HepG2 (cell line): ENCODE measurements at regions not wholly inside any gene's neighbourhood (a gene's known extent, or its start where the extent isn't known, plus 50 kb on each side); places are given as distances from the start of the nearest gene placed in this dataset.
"Not testable (repeated sequence)": the region's sequence is repeated elsewhere in the genome, so short reads cannot be mapped to it uniquely, and the experiment has no call there.

Experiments
- ATAC-seq: fragments of 200-7000 bp; cut with Tn5 transposase; 3 replicates; pipeline ENCODE4 v1.9.1; 2020; ENCODE audit warnings: mild to moderate bottlenecking, moderate library complexity
- BruUV-seq: library from RNA; stranded (reverse); fragments of 400-500 nt; replicated peaks from 2 replicates; lab custom pipeline; 2021; lab: Mats Ljungman, UMichigan
- CTCF ChIA-PET: fragments of 300-600 bp; formaldehyde crosslinking; extraction: SDS; loops from one replicate; lab custom pipeline; 2021; ENCODE audit warnings: low total read pairs, inconsistent platforms, low intra/inter-chr PET ratio; lab: Yijun Ruan, JAX
- POLR2A ChIA-PET: fragments of 350-600 bp; sonication (Branson Sonifier 250); formaldehyde crosslinking; loops from one replicate; lab custom pipeline; 2020; ENCODE audit warnings: antibody characterized with exemption, inconsistent platforms; lab: Yijun Ruan, JAX
- DNase-seq: peaks from one replicate; pipeline ENCODE4 v3.0.0-alpha.2; 2015; ENCODE audit warnings: low spot score
- FAIRE-seq: peaks from 3 replicates; lab custom pipeline; 2011; peaks lifted over from hg19 to GRCh38; lab: Jason Lieb, UNC
- H2AFZ ChIP-seq: one replicate; pipeline ENCODE4 v1.6.1; 2011; ENCODE audit warnings: low read length, inconsistent platforms
- H3K27ac ChIP-seq: fragments of 300-600 bp; 3 replicates; pipeline ENCODE4 v1.8.0; 2011; ENCODE audit warnings: mixed run types, mild to moderate bottlenecking, mixed read lengths, low read length, inconsistent platforms; ENCODE audit not compliant: insufficient read depth; ENCODE audit errors: extremely low read length
- H3K27me3 ChIP-seq, 2 experiments: fragments of 200-600 bp in 1 of 2; 2 replicates in 1 of 2; 3 replicates in 1 of 2; pipeline versions ENCODE4 v1.6.0 to v1.8.0; 2011; ENCODE audit warnings: low read length in 2 of 2, mild to moderate bottlenecking in 2 of 2, moderate library complexity in 2 of 2, inconsistent platforms in 1 of 2; ENCODE audit not compliant: insufficient read depth in 2 of 2, control insufficient read depth in 1 of 2
- H3K36me3 ChIP-seq, 2 experiments: fragments of 200-600 bp in 1 of 2; replicated peaks in 1 of 2; 2 replicates in 1 of 2; 3 replicates in 1 of 2; pipeline versions ENCODE4 v1.5.1 to v1.8.0; 2011; ENCODE audit warnings: low read length in 2 of 2, inconsistent platforms in 1 of 2; ENCODE audit not compliant: insufficient read depth in 2 of 2, control insufficient read depth in 1 of 2
- H3K4me1 ChIP-seq: 2 replicates; pipeline ENCODE4 v1.5.1; 2012; ENCODE audit warnings: low read length, inconsistent platforms; ENCODE audit not compliant: insufficient read depth
- H3K4me2 ChIP-seq: 2 replicates; pipeline ENCODE4 v1.6.0; 2011; ENCODE audit warnings: low read depth, low read length, inconsistent platforms
- H3K4me3 ChIP-seq, 3 experiments: fragments of 200-600 bp in 1 of 3; sonication (generic), shearing (Covaris generic) in 1 of 3; replicated peaks in 1 of 3; 2 replicates each; pipeline ENCODE4 v1.5.1; 2011 to 2016; ENCODE audit warnings: low read length in 3 of 3, inconsistent platforms in 2 of 3, low read depth in 2 of 3, mild to moderate bottlenecking in 2 of 3, control low read depth in 1 of 3, mixed read lengths in 1 of 3; ENCODE audit not compliant: insufficient read depth in 1 of 3
- H3K79me2 ChIP-seq: one replicate; pipeline ENCODE4 v1.6.1; 2011; ENCODE audit warnings: low read length, inconsistent platforms; ENCODE audit not compliant: insufficient read depth
- H3K9ac ChIP-seq: 2 replicates; pipeline ENCODE4 v1.6.0; 2011; ENCODE audit warnings: mild to moderate bottlenecking, low read depth, low read length, inconsistent platforms; ENCODE audit not compliant: insufficient read depth
- H3K9me3 ChIP-seq: 2 replicates; pipeline ENCODE4 v1.5.1; 2012; ENCODE audit warnings: mild to moderate bottlenecking, low read length
- H4K20me1 ChIP-seq: 2 replicates; pipeline ENCODE4 v1.6.0; 2011; ENCODE audit warnings: inconsistent platforms, mild to moderate bottlenecking, low read length, moderate library complexity; ENCODE audit not compliant: insufficient read depth
- HMG20B ChIP-seq: conservative IDR thresholded peaks from 2 replicates; pipeline ENCODE4 v1.6.1; 2016; ENCODE audit warnings: missing genetic modification reagents, missing compliant biosample characterization
- ISL2 ChIP-seq: sonication (generic); formaldehyde crosslinking; IDR thresholded peaks from 2 replicates; pipeline ENCODE4 v1.5.0; 2020; ENCODE audit warnings: missing genetic modification reagents
- SALL2 ChIP-seq: sonication (generic); formaldehyde crosslinking; IDR thresholded peaks from 2 replicates; pipeline ENCODE4 v1.8.1; 2023; ENCODE audit warnings: mild to moderate bottlenecking, missing genetic modification reagents, inconsistent platforms
- ZFY ChIP-seq: sonication (generic); formaldehyde crosslinking; IDR thresholded peaks from 2 replicates; pipeline ENCODE4 v1.4.0; 2020; ENCODE audit warnings: missing genetic modification reagents
- ZNF331 ChIP-seq: sonication (generic); formaldehyde crosslinking; IDR thresholded peaks from 2 replicates; pipeline ENCODE4 v1.4.0; 2020; ENCODE audit warnings: missing genetic modification reagents
- ZNF724P ChIP-seq: sonication (generic); formaldehyde crosslinking; IDR thresholded peaks from 2 replicates; pipeline ENCODE4 v1.8.0; 2022; ENCODE audit warnings: missing genetic modification reagents, borderline replicate concordance
- WGBS: methylation state at CpG from one replicate; pipeline ENCODE4 v1.1.6; 2017; ENCODE audit warnings: low lambda C conversion rate; 5-methylcytosine and 5-hydroxymethylcytosine counted together
- in situ Hi-C: cut with HindIII; loops from 2 replicates; pipeline ENCODE4 v1.10.0; 2017; ENCODE audit warnings: low pct_unique_long_range_greater_than_20kb; ENCODE audit not compliant: extremely low pct_ligation_motif_present
- intact Hi-C: fragments of 100-400 bp; cut with micrococcal nuclease; formaldehyde crosslinking; loops from one replicate; pipeline ENCODE4 v1.10.0; 2022; ENCODE audit not compliant: unreplicated experiment
- TF ChIP-seq, protein P1 (sequence below): sonication (generic); formaldehyde crosslinking; IDR thresholded peaks from 2 replicates; pipeline ENCODE4 v1.5.0; 2020; ENCODE audit warnings: mild to moderate bottlenecking, missing genetic modification reagents

GRCh38 chr18:35854095-35854494, 118.4 kb upstream of the RMP24 start:
- FAIRE-seq, result no peak
- Histone ChIP-seq H2AFZ (no peak overlapping the region), H3K4me2 (no peak overlapping the region), H3K79me2 (no peaks in the 10 kb centered on the region), H3K9ac (no peak overlapping the region), H3K27me3 (peaks cover 0 to 14% of the 10 kb centered on the region in 2 experiments; a peak in 2 of 5 replicates), H3K27ac (no peak overlapping the region), H4K20me1 (no peaks in the 10 kb centered on the region), H3K4me3 (no peak overlapping the region), H3K36me3 (no peaks in the 10 kb centered on the region), H3K4me1 (no peaks in the 10 kb centered on the region), H3K9me3 (no peaks in the 10 kb centered on the region)
- DNase-seq, result no peak
- BruUV-seq, result no TSS peak
- intact Hi-C loops (no loop called here), in situ Hi-C loops (no loop called here)
- ATAC-seq, result no peak
- 19% methylated on average over 5 of the region's 5 CpGs for WGBS
- TF ChIP-seq ISL2 (CRISPR knock-in tag), result no peak
- POLR2A ChIA-PET, result no interaction called here
- CTCF ChIA-PET, result no interaction called here

DNA sequence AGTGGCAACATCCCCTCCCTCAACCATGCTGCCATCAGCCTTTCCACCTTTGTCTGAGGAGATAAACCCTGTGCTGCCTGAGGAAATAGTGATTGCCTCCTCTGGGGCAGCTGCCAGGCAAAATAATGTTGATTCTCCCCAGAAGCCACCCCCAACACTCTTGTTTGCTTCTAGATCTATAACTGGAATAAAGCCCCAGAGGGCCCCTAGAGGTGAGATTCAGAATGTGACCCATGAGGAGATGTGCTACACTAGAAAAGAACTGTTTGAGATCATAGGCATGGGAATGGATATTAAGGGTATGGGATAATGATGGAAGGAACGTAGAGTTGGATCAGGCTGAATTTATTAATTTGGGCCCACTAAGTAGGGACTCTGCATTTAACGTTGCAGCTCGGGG, 116.3 kb upstream of the RMP24 start:
- no peak overlapping the region for H3K9ac ChIP-seq
- intact Hi-C loops, result no loop called here
- ChIA-PET POLR2A (no interaction called here), CTCF (no interaction called here)
- BruUV-seq, result no TSS peak
- H3K4me2 ChIP-seq, result no peak overlapping the region
- no peaks in the 10 kb centered on the region for H4K20me1 ChIP-seq
- H3K4me1 ChIP-seq, result no peaks in the 10 kb centered on the region
- H3K9me3 ChIP-seq, result no peaks in the 10 kb centered on the region
- FAIRE-seq (no peak), ATAC-seq (no peak), DNase-seq (no peak)
- H2AFZ ChIP-seq, result no peak overlapping the region
- TF ChIP-seq, protein P1, sequence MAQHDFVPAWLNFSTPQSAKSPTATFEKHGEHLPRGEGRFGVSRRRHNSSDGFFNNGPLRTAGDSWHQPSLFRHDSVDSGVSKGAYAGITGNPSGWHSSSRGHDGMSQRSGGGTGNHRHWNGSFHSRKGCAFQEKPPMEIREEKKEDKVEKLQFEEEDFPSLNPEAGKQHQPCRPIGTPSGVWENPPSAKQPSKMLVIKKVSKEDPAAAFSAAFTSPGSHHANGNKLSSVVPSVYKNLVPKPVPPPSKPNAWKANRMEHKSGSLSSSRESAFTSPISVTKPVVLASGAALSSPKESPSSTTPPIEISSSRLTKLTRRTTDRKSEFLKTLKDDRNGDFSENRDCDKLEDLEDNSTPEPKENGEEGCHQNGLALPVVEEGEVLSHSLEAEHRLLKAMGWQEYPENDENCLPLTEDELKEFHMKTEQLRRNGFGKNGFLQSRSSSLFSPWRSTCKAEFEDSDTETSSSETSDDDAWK (CRISPR knock-in tag), result no peak
- TF ChIP-seq ZNF724P (CRISPR knock-in tag) (no peak), SALL2 (CRISPR knock-in tag) (no peak), HMG20B (CRISPR knock-in tag) (no peak), ZFY (no peak), ZNF331 (no peak)
- H3K36me3 ChIP-seq, result no peaks in the 10 kb centered on the region
- H3K27me3 ChIP-seq, result peaks cover 0 to 11% of the 10 kb centered on the region in 2 experiments; a peak in 2 of 5 replicates
- in situ Hi-C loops, result no loop called here
- H3K27ac ChIP-seq, result no peak overlapping the region
- no peaks in the 10 kb centered on the region for H3K79me2 ChIP-seq
- WGBS, result 7% methylated on average over 3 of the region's 3 CpGs
- no peak overlapping the region for H3K4me3 ChIP-seq

DNA sequence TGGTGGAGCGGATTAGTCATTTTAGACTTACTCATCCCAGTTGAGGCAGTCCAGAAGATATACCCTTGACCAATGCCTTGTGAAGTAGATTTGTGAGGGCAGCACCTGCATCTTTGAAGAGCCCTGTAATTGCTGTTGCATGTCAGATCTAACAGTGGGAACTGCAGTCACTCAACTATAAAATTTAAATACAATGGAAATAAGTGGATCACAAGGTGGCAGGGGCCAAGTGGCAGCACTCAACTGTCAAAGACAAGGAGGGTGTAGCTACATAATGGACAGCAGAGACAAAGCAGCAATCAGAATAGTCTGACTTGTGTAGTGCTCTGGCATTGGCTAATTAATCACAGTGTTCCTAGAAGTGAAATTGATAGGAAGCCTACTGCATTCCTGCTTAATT, 115.8 kb upstream of the RMP24 start:
- H3K9me3 ChIP-seq, H3K79me2 ChIP-seq, ATAC-seq, H3K4me3 ChIP-seq, H4K20me1 ChIP-seq, H3K4me1 ChIP-seq, FAIRE-seq, H3K27ac ChIP-seq, POLR2A ChIA-PET, in situ Hi-C loops, intact Hi-C loops, BruUV-seq, H3K36me3 ChIP-seq, CTCF ChIA-PET, H2AFZ ChIP-seq, DNase-seq, H3K4me2 ChIP-seq, H3K9ac ChIP-seq: not testable (repeated sequence)
- WGBS, result 0% methylated on average over 1 of the region's 1 CpG
- H3K27me3 ChIP-seq, result peaks cover 0 to 10% of the 10 kb centered on the region in 2 experiments; a peak in 1 of 5 replicates
